HEK293 (cell line): ENCODE measurements at regions not wholly inside any gene's neighbourhood (a gene's known extent, or its start where the extent isn't known, plus 50 kb on each side); places are given as distances from the start of the nearest gene placed in this dataset.

Experiments
- CTCF ChIA-PET: fragments of 350-600 bp; formaldehyde crosslinking; extraction: SDS; loops from one replicate; lab custom pipeline; 2021; ENCODE audit warnings: antibody characterized with exemption; lab: Yijun Ruan, JAX
- POLR2A ChIA-PET: fragments of 300-600 bp; formaldehyde crosslinking; extraction: SDS; loops from one replicate; lab custom pipeline; 2020; ENCODE audit warnings: antibody characterized with exemption, inconsistent platforms; lab: Yijun Ruan, JAX
- H3K27ac ChIP-seq: fragments of 200-500 bp; sonication (Bioruptor generic); 2 replicates; pipeline ENCODE4 v1.5.1; 2014; ENCODE audit warnings: low read depth, low read length, control low read depth, inconsistent platforms; ENCODE audit errors: extremely low read depth
- H3K36me3 ChIP-seq, 2 experiments: fragments of 200-500 bp in 1 of 2; sonication (Bioruptor generic) in 1 of 2; 1 replicate in 1 of 2; 2 replicates in 1 of 2; pipeline ENCODE4 v1.5.1; 2014 to 2017; ENCODE audit warnings: inconsistent platforms in 2 of 2, low read length in 2 of 2; ENCODE audit not compliant: control insufficient read depth in 2 of 2, insufficient read depth in 1 of 2
- H3K4me1 ChIP-seq: fragments of 200-500 bp; sonication (Bioruptor generic); 2 replicates; pipeline ENCODE4 v1.5.1; 2014; ENCODE audit warnings: mild to moderate bottlenecking, low read length, inconsistent platforms; ENCODE audit not compliant: control insufficient read depth, insufficient read depth
- H3K4me3 ChIP-seq: 2 replicates; pipeline ENCODE4 v1.5.1; 2011; ENCODE audit warnings: low read depth, mild to moderate bottlenecking, control low read depth, low read length, moderate library complexity
- H3K9me3 ChIP-seq: fragments of 200-500 bp; sonication (Bioruptor generic); 2 replicates; pipeline ENCODE4 v1.5.1; 2014; ENCODE audit warnings: low read depth, low read length, inconsistent platforms; ENCODE audit not compliant: control insufficient read depth, insufficient read depth
- ATF2 ChIP-seq: fragments of 450-650 bp; formaldehyde crosslinking; IDR thresholded peaks from 2 replicates; pipeline ENCODE4 v1.5.1; 2016; ENCODE audit warnings: missing biosample characterization, missing genetic modification characterization, low read depth
- EGR2 ChIP-seq: fragments of 450-650 bp; formaldehyde crosslinking; IDR thresholded peaks from 2 replicates; pipeline ENCODE4 v1.5.1; 2016; ENCODE audit warnings: low read depth, missing biosample characterization, missing genetic modification characterization
- MEIS1 ChIP-seq: sonication (generic); formaldehyde crosslinking; IDR thresholded peaks from 2 replicates; pipeline ENCODE4 v1.8.1; 2022; ENCODE audit warnings: missing genetic modification reagents, mild to moderate bottlenecking, borderline replicate concordance
- PRDM10 ChIP-seq: fragments of 450-650 bp; formaldehyde crosslinking; IDR thresholded peaks from 2 replicates; pipeline ENCODE4 v1.5.1; 2016; ENCODE audit warnings: missing biosample characterization, missing genetic modification characterization
- REST ChIP-seq: fragments of 450-650 bp; formaldehyde crosslinking; IDR thresholded peaks from 2 replicates; pipeline ENCODE4 v1.5.1; 2016; ENCODE audit warnings: missing biosample characterization, missing genetic modification characterization
- SETDB1 ChIP-seq: IDR thresholded peaks from one replicate; pipeline ENCODE4 v1.6.1; 2017; ENCODE audit warnings: mild to moderate bottlenecking, low read length, moderate library complexity, mixed read lengths; ENCODE audit not compliant: insufficient read length
- SP3 ChIP-seq: fragments of 450-650 bp; formaldehyde crosslinking; IDR thresholded peaks from 2 replicates; pipeline ENCODE4 v1.5.1; 2016; ENCODE audit warnings: missing biosample characterization, missing genetic modification characterization
- YY1 ChIP-seq: fragments of 450-650 bp; formaldehyde crosslinking; IDR thresholded peaks from 2 replicates; pipeline ENCODE4 v1.5.1; 2018; ENCODE audit warnings: missing biosample characterization, missing genetic modification characterization
- ZBTB48 ChIP-seq: fragments of 450-650 bp; formaldehyde crosslinking; IDR thresholded peaks from 2 replicates; pipeline ENCODE4 v1.5.1; 2016; ENCODE audit warnings: missing biosample characterization, missing genetic modification characterization
- ZFP69B ChIP-seq: fragments of 450-650 bp; formaldehyde crosslinking; IDR thresholded peaks from 2 replicates; pipeline ENCODE4 v1.5.1; 2016; ENCODE audit warnings: missing biosample characterization, missing genetic modification characterization
- ZIC2 ChIP-seq: fragments of 450-650 bp; formaldehyde crosslinking; IDR thresholded peaks from 2 replicates; pipeline ENCODE4 v1.5.1; 2016; ENCODE audit warnings: missing biosample characterization, missing genetic modification characterization
- ZNF146 ChIP-seq: fragments of 450-650 bp; formaldehyde crosslinking; IDR thresholded peaks from 2 replicates; pipeline ENCODE4 v1.5.1; 2016; ENCODE audit warnings: missing biosample characterization, missing genetic modification characterization
- ZNF157 ChIP-seq: fragments of 450-650 bp; formaldehyde crosslinking; IDR thresholded peaks from 2 replicates; pipeline ENCODE4 v1.5.1; 2016; ENCODE audit warnings: missing biosample characterization, missing genetic modification characterization
- ZNF16 ChIP-seq: fragments of 450-650 bp; formaldehyde crosslinking; IDR thresholded peaks from 2 replicates; pipeline ENCODE4 v1.5.1; 2016; ENCODE audit warnings: low read depth, missing biosample characterization, missing genetic modification characterization
- ZNF19 ChIP-seq: fragments of 450-650 bp; formaldehyde crosslinking; IDR thresholded peaks from 2 replicates; pipeline ENCODE4; 2016; ENCODE audit warnings: missing biosample characterization, missing genetic modification characterization, low read depth
- ZNF223 ChIP-seq: fragments of 450-650 bp; formaldehyde crosslinking; IDR thresholded peaks from 2 replicates; pipeline ENCODE4 v1.5.1; 2016; ENCODE audit warnings: missing biosample characterization, missing genetic modification characterization
- ZNF311 ChIP-seq: fragments of 450-650 bp; formaldehyde crosslinking; IDR thresholded peaks from 2 replicates; pipeline ENCODE4 v1.5.1; 2017; ENCODE audit warnings: missing biosample characterization, missing genetic modification characterization, borderline replicate concordance
- ZNF341 ChIP-seq: fragments of 450-650 bp; formaldehyde crosslinking; IDR thresholded peaks from 2 replicates; pipeline ENCODE4; 2016; ENCODE audit warnings: low read depth, missing biosample characterization, missing genetic modification characterization
- ZNF404 ChIP-seq: fragments of 450-650 bp; formaldehyde crosslinking; IDR thresholded peaks from 2 replicates; pipeline ENCODE4 v1.5.1; 2017; ENCODE audit warnings: missing biosample characterization, missing genetic modification characterization
- ZNF600 ChIP-seq: fragments of 450-650 bp; formaldehyde crosslinking; IDR thresholded peaks from 2 replicates; pipeline ENCODE4 v1.5.1; 2016; ENCODE audit warnings: missing biosample characterization, missing genetic modification characterization
- ZNF654 ChIP-seq: fragments of 450-650 bp; formaldehyde crosslinking; IDR thresholded peaks from 2 replicates; pipeline ENCODE4 v1.5.1; 2016; ENCODE audit warnings: low read depth, missing biosample characterization, missing genetic modification characterization
- ZNF76 ChIP-seq: fragments of 450-650 bp; formaldehyde crosslinking; IDR thresholded peaks from 2 replicates; pipeline ENCODE4; 2016; ENCODE audit warnings: low read depth, missing biosample characterization, missing genetic modification characterization, borderline replicate concordance
- ZNF768 ChIP-seq: fragments of 450-650 bp; formaldehyde crosslinking; IDR thresholded peaks from 2 replicates; pipeline ENCODE4 v1.5.1; 2018; ENCODE audit warnings: missing biosample characterization, mild to moderate bottlenecking, missing genetic modification characterization
- ZNF785 ChIP-seq: fragments of 450-650 bp; formaldehyde crosslinking; IDR thresholded peaks from 2 replicates; pipeline ENCODE4 v1.5.1; 2016; ENCODE audit warnings: missing biosample characterization, missing genetic modification characterization
- ZNF791 ChIP-seq: fragments of 450-650 bp; formaldehyde crosslinking; IDR thresholded peaks from 2 replicates; pipeline ENCODE4 v1.5.1; 2016; ENCODE audit warnings: missing biosample characterization, missing genetic modification characterization
- ZSCAN16 ChIP-seq: fragments of 450-650 bp; formaldehyde crosslinking; IDR thresholded peaks from 2 replicates; pipeline ENCODE4 v1.5.1; 2016; ENCODE audit warnings: missing biosample characterization, missing genetic modification characterization
- TF ChIP-seq, protein P1 (sequence below): fragments of 450-650 bp; formaldehyde crosslinking; IDR thresholded peaks from 2 replicates; pipeline ENCODE4 v1.5.1; 2017; ENCODE audit warnings: missing biosample characterization, missing genetic modification characterization

GRCh38 chr1:201631037-201631436 lies 92.1 kb downstream of the NAV1 start:
- Histone ChIP-seq H3K9me3 (no peaks in the 10 kb centered on the region), H3K27ac (no peak overlapping the region), H3K36me3 (no peaks in the 10 kb centered on the region), H3K4me1 (no peaks in the 10 kb centered on the region), H3K4me3 (no peak overlapping the region)
- ChIA-PET CTCF (interaction anchor here (0.6 to 1.6 kb wide), 4 partner anchors 41 to 78 kb away, joined by 3 to 5 read pairs (median 4); no protein-coding TSS in a partner anchor), POLR2A (no interaction called here)
- TF ChIP-seq ZNF654 (tag by site-specific recombination) (no peak), ZNF404 (tag by site-specific recombination) (no peak), ZNF600 (tag by site-specific recombination) (no peak), ZNF341 (no peak), REST (no peak), ZNF146 (tag by site-specific recombination) (no peak), ZIC2 (tag by site-specific recombination) (no peak), ATF2 (tag by site-specific recombination) (no peak), ZNF19 (tag by site-specific recombination) (no peak), ZNF768 (tag by site-specific recombination) (no peak), ZNF791 (no peak), SP3 (tag by site-specific recombination) (no peak), ZNF311 (no peak), ZNF157 (tag by site-specific recombination) (no peak), ZNF76 (no peak)
- TF ChIP-seq, protein P1, sequence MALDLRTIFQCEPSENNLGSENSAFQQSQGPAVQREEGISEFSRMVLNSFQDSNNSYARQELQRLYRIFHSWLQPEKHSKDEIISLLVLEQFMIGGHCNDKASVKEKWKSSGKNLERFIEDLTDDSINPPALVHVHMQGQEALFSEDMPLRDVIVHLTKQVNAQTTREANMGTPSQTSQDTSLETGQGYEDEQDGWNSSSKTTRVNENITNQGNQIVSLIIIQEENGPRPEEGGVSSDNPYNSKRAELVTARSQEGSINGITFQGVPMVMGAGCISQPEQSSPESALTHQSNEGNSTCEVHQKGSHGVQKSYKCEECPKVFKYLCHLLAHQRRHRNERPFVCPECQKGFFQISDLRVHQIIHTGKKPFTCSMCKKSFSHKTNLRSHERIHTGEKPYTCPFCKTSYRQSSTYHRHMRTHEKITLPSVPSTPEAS (tag by site-specific recombination): no peak

DNA sequence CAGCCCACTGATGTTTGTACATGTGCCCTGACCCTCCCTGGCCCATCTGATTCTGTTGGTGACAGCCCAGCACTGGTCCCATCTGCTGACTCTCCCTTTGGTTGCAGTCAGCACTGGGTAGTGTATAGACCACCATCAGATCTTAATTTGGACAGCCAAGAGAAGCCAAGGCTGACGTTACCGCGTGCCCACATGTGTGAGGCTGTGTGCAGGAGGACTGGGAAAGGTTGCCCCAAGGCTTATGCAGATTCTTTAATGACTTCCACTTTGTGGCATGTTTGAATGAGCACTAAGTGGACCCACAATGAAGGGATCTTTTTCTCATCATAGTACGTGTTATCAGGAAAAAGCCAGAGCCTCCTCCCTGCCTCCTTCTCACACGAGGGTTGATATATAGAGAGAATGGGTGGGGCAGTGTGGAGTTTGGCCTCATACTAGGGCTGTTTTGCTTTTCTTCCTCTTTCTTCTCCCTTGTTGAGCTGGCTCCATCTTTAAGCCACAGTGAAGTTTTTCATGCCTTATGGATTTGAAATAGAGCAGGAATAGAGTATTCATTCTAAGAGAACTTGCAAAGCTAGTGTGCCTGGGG lies 93.5 kb downstream of the NAV1 start:
- ChIA-PET POLR2A (interaction anchor here (0.6 to 1.1 kb wide), 2 partner anchors 14 to 466 kb away, joined by 3 to 6 read pairs; no protein-coding TSS in a partner anchor), CTCF (interaction anchor here (0.6 kb wide), 1 partner anchor 19 kb away, joined by 5 read pairs; no protein-coding TSS in a partner anchor)
- H3K36me3 ChIP-seq: no peaks in the 10 kb centered on the region
- no peaks in the 10 kb centered on the region for H3K4me1 ChIP-seq
- H3K27ac ChIP-seq: no peak overlapping the region
- TF ChIP-seq ZNF785 (tag by site-specific recombination): no peak
- no peak for TF ChIP-seq ZNF223 (tag by site-specific recombination)
- no peak for TF ChIP-seq MEIS1 (CRISPR knock-in tag)
- TF ChIP-seq ZNF791: no peak
- no peak for TF ChIP-seq PRDM10
- no peak for TF ChIP-seq ZNF16 (tag by site-specific recombination)
- no peak for TF ChIP-seq ZSCAN16
- no peak for TF ChIP-seq SETDB1
- TF ChIP-seq ZFP69B (tag by site-specific recombination): no peak
- TF ChIP-seq EGR2 (tag by site-specific recombination): no peak
- no peak for TF ChIP-seq ZBTB48 (tag by site-specific recombination)
- TF ChIP-seq YY1 (tag by site-specific recombination): no peak
- no peaks in the 10 kb centered on the region for H3K9me3 ChIP-seq
- no peak overlapping the region for H3K4me3 ChIP-seq
